Peyer's patch (tissue), 4 donors: ENCODE measurements at regions not wholly inside any gene's neighbourhood (a gene's known extent, or its start where the extent isn't known, plus 50 kb on each side); places are given as distances from the start of the nearest gene placed in this dataset.

ENCODE experiments used
- CTCF ChIP-seq, 6 experiments: fragments of 450-650 bp in 4 of 6; fragments of 200-600 bp in 2 of 6; sonication (generic) in 1 of 6; IDR thresholded peaks; one replicate each; pipeline ENCODE4 v1.5.1; 2017 to 2019; ENCODE audit warnings: antibody characterized with exemption in 6 of 6, mild to moderate bottlenecking in 3 of 6, moderate library complexity in 1 of 6
- POLR2A ChIP-seq, 2 donors: fragments of 450-650 bp; IDR thresholded peaks; one replicate each; pipeline ENCODE4 v1.5.1; 2017; ENCODE audit warnings: antibody characterized with exemption in 2 of 2, mild to moderate bottlenecking in 2 of 2, moderate library complexity in 2 of 2

DNA sequence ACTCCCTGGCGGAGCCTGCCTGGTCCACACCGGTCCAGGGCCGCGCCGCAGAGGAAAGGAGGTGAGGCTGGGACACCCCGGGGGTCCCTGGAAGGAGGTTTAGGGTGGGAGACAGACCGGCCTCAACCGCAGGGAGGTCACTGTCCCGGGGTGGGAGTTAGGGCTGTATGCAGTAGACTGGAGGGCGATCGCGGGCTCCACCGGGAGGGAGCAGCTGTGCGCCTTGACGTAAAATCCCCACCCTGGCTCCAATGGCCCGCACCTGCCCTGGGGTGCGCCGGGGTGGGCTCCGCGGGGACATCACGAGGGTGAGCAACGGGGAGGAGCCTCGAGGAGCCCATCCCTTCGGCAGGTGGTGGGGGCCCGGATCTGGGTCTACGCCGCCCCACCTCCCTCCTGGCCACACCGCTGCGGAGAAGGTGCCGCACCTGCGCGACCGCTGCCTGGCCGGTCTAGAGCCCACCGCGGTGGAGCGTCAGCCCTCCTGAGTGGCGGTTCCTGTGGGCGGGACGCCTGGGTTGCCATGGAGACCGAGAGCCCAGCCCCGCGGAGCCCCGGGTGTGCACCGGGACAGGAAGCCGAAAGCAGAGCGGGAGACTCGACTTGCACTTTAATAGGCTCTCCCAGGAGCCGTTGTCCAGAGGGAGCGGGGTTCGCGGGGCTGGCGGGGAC, 105.1 kb downstream of the ADRA2C start:
- TF ChIP-seq CTCF (IDR thresholded peaks at IDR 0.05) (no peak), POLR2A (IDR thresholded peaks at IDR 0.05) (no peak)
